NCI-H2227 treated with DMSO at 0.1 percent for 48 hours (cell line): ENCODE measurements at regions not wholly inside any gene's neighbourhood (a gene's known extent, or its start where the extent isn't known, plus 50 kb on each side); places are given as distances from the start of the nearest gene placed in this dataset.
"Not testable (repeated sequence)": the region's sequence is repeated elsewhere in the genome, so short reads cannot be mapped to it uniquely, and the experiment has no call there.

Source experiments
- DNase-seq: peaks from one replicate; lab custom pipeline; 2025; lab: John Stamatoyannopoulos, UW

- DNase-seq: no peak
Measured at GRCh38 chr9:85077944-85078343, 408.4 kb downstream of the NTRK2 start.

- DNase-seq: not testable (repeated sequence)
Measured at GRCh38 chr9:85077146-85077545, 407.6 kb downstream of the NTRK2 start.
